GM20000 (cell line): ENCODE measurements at regions not wholly inside any gene's neighbourhood (a gene's known extent, or its start where the extent isn't known, plus 50 kb on each side); places are given as distances from the start of the nearest gene placed in this dataset.
"Not testable (repeated sequence)": the region's sequence is repeated elsewhere in the genome, so short reads cannot be mapped to it uniquely, and the experiment has no call there.

ENCODE experiments used
- DNase-seq: peaks from one replicate; pipeline ENCODE4 v3.0.0; 2012; ENCODE audit warnings: low spot score
- CTCF ChIP-seq: IDR thresholded peaks from 2 replicates; pipeline ENCODE4 v1.5.1; 2012; ENCODE audit warnings: mild to moderate bottlenecking, control low read depth; ENCODE audit errors: extremely low read depth, missing control alignments

- no peak for DNase-seq
- no peak for TF ChIP-seq CTCF
Observed at GRCh38 chr9:25830381-25830780, 152.1 kb upstream of the TUSC1 start.

- no peak for DNase-seq
- TF ChIP-seq CTCF: no peak
Observed at GRCh38 chr9:25827626-25828025, 149.4 kb upstream of the TUSC1 start.

- no peak for TF ChIP-seq CTCF
- DNase-seq: no peak
Observed at GRCh38 chr9:25816439-25816838, 138.2 kb upstream of the TUSC1 start.

GRCh38 chr9:25814023-25814422 is 135.8 kb upstream of the TUSC1 start:
- no peak for TF ChIP-seq CTCF
- no peak for DNase-seq

GRCh38 chr9:25813478-25813877 is 135.2 kb upstream of the TUSC1 start:
- TF ChIP-seq CTCF: no peak
- DNase-seq: no peak

- no peak for TF ChIP-seq CTCF
- no peak for DNase-seq
Observed at GRCh38 chr9:25808554-25808953, 130.3 kb upstream of the TUSC1 start.

GRCh38 chr9:25804856-25805255 is 126.6 kb upstream of the TUSC1 start:
- TF ChIP-seq CTCF: no peak
- DNase-seq: no peak

GRCh38 chr9:25801989-25802388 is 123.7 kb upstream of the TUSC1 start:
- not testable (repeated sequence) for DNase-seq
